ELF-1 (cell line): ENCODE measurements at regions not wholly inside any gene's neighbourhood (a gene's known extent, or its start where the extent isn't known, plus 50 kb on each side); places are given as distances from the start of the nearest gene placed in this dataset.
"Not testable (repeated sequence)": the region's sequence is repeated elsewhere in the genome, so short reads cannot be mapped to it uniquely, and the experiment has no call there.

ENCODE experiments used
- DNase-seq: peaks from one replicate; pipeline ENCODE4 v3.0.0-alpha.2; 2016; ENCODE audit warnings: low read depth, low spot score

DNA sequence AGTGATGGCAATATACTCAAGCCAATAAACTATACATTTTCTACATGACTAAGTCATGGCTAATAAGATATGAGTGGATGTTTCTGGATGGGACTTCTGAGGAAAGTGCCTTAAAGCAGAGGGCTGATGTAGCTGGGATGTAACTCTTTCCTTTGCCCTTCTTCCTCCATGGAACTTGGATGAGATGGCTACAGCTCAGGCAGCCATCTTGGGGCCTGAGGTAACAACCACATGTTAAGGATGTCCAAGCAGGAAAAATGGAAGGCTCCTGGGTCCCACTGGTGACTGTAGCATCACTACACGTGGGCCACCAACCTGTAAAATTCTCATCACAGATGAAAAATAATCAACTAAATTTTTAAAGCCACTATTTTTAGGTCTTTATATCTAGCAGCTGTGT is 54.4 kb upstream of the GRIP1 start:
- DNase-seq = no peak

DNA sequence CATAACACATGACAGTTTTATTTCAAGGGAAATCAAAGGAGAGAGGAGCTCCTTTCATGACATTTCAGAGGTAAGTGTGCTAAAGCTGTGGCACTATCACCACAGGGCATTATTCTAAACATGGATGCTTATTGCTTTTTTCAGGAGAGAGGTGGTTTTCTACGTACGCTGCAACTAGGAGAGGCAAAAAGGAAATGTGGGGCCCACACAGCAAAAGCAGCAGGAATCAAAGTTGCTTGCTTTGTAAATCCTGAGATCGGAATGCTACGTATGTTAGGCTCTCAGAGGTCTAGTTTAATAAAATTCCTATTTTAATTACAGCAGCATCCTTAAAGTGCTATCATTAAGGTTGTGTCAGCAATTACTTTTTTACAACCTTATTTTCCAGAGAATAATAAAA is 55.0 kb upstream of the GRIP1 start:
- no peak for DNase-seq

DNA sequence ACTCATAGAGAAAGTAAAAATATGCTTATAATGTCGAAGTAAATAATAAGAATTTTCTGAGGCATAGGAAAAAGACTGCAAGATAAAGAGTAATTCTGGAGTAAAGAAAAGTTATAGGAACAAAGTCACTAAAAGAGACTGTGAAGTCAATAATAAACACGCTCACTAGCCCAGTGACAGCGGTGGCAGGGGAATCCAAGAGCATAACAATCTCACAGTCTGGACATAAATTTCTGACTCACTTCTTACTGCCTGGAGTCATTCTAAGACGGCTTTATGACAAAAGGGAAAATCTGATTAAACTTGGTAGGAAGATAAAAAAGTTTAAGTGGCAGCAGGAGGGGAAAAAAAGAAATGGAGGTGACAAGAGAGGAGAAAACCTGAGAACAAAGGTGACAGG is 56.4 kb upstream of the GRIP1 start:
- no peak for DNase-seq

GRCh38 chr12:66736931-66737330 is 58.1 kb upstream of the GRIP1 start:
- no peak for DNase-seq

GRCh38 chr12:66739266-66739665 is 60.4 kb upstream of the GRIP1 start:
- DNase-seq = no peak

GRCh38 chr12:66739940-66740651 is 61.2 kb upstream of the GRIP1 start:
- no peak for DNase-seq

- no peak for DNase-seq
These were observed 61.9 kb upstream of the GRIP1 start for GRCh38 chr12:66740732-66741131.

- no peak for DNase-seq
These were observed 63.0 kb upstream of the GRIP1 start for GRCh38 chr12:66741919-66742318.

- DNase-seq = no peak
These were observed 63.9 kb upstream of the GRIP1 start for GRCh38 chr12:66742508-66743367.

DNA sequence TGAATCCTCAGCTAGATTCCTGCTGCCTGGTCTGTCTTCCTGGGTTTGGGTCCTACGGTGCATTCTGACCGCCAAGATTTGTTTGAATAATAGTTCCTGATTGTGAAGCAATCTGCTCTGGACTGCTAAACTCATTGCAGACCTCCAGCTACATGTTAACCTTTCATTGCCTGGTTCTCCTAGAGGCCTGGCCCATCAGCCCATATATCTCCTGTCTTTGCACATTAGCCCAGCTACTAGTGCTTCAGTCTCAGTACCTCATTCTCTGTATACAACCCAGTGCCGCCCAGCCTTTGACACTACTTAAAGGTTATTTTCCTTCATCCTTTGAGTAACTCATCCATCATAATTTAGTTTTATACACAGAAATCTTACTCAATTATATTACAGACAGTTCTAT is 65.6 kb upstream of the GRIP1 start:
- no peak for DNase-seq

- DNase-seq = no peak
These were observed 66.1 kb upstream of the GRIP1 start for GRCh38 chr12:66744956-66745383.

GRCh38 chr12:66746489-66747201 is 67.8 kb upstream of the GRIP1 start:
- DNase-seq = no peak

DNA sequence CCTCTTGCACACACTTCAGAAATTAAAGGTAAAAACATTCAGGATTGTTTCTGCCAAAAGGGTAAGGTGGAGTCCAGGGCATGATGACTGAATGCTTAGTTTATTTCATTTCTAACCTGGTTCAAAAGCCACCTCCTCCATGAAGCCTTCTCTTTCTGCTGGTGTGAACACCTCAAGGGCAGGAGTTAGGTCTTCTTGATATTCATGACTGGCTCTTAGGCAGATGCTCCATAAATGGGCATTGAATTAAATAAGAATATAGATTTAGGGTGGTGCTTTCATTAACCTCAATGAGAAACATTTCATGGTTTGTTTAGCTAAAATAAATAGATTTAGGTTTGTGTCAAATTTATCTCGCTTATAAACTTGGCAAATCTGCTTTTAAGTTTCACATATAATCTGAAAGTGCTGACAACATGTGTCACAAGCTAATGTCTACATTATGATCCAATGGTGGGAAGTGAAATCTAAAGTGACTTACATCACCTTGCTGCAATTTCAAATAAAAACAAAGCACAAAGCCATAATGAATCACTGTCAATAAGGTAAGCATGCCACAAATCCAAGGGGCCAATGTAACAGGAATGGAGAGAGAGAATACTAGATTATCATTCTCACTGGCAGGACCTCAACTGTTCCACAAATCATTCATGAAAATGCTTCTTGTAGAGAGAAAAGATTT is 72.7 kb upstream of the GRIP1 start:
- DNase-seq = no peak

DNA sequence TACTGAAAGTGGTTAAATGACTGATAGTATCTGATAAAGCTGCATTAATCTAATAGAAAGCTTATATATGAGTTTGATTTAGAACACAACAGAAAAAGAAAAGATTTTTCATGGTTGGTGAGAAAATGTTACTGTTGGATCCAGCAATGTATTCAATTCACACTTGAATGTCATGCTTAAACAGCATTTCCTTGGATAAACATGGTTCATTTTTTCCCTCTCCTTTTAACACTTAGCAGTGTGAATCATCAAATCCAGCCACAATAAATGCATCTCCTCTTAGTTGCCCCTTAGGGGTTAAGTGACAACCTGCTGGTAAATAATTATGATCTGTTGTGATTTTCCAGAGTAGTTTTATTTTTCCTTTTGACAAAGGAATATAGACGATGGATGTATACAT is 74.9 kb upstream of the GRIP1 start:
- DNase-seq = no peak

- no peak for DNase-seq
These were observed 77.0 kb upstream of the GRIP1 start for GRCh38 chr12:66755727-66756395.

DNA sequence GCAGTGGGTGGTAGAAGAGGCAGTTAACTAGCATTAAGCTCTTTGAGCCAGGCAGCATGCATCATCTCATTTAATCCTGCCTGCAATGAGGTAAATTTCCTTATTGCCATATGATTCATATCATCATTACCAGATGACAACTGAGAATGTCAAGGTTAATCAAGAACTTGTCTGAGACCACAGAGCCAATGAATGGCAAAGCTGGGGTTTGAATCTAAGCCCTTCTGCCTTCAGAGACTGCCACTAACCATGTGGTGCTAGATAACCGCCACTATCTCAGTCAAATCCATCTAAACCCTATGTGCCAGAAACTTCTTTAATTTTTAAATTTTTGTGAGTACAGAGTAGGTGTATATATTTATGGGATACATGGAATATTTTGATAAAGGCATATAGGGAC is 77.8 kb upstream of the GRIP1 start:
- DNase-seq = no peak

- DNase-seq = not testable (repeated sequence)
These were observed 81.2 kb upstream of the GRIP1 start for GRCh38 chr12:66760122-66760521.

DNA sequence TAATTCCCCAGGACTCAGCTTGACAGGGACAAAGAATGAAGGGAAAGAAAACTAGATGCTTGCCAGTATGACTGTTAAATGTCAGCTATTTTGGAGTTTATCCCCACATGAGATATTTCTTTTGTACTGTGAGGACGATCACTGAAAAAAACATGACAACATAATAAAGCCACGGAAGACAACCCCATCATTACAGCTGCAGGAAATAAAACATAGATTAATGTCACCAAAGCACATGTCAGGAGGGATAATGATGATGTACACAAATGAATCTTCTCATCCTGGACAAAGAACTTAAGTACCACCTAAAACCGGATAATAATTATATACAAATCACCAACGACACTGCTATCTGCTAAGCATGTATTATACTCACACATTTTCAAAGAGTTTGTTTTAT is 84.6 kb upstream of the GRIP1 start:
- no peak for DNase-seq

DNA sequence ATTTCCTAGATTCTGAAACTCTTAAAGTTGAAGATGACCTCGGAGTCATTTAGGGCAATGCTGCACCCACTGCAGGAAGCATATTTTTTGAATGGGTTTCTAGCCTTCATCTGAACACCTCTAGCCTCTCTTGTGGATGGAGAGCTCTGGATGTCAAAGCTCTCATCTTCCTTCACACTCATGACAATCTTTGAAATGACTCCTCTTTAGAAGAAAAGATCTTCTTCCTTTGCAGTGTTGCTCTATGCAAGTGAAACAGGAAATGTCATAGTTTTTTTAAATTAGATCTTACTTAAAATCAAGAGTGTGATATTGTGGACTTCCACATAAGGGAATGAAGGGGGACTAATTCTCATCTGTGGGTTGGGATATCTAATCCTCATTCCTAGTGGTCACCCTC is 86.3 kb upstream of the GRIP1 start:
- no peak for DNase-seq

GRCh38 chr12:66767536-66767935 is 88.7 kb upstream of the GRIP1 start:
- DNase-seq = no peak

DNA sequence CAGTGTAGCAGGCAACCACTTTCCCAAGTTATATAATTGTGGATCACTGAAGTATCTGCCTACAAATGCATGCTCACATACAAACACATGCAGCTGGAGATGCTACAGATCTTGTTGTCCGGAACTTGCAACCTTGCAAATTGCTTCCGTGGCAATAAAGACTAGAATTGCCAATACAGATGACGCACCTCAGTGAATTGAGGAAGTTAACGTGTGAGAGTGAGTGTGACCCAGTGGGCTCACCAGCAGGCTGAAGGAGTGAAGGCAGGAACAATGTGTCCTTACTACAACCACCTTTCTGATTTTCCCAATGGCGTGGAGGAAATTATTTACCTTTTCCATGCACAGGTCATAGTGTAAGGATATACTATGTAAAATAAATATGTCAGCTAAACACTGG is 89.4 kb upstream of the GRIP1 start:
- DNase-seq = no peak
